Stimulated activated CD4-positive, alpha-beta T cell treated with anti-CD3 and anti-CD28 coated beads, Interleukin-1b, Interleukin-23, amount 100 ng/mL, for 24 hours (primary cell): ENCODE measurements at regions not wholly inside any gene's neighbourhood (a gene's known extent, or its start where the extent isn't known, plus 50 kb on each side); places are given as distances from the start of the nearest gene placed in this dataset.

ENCODE experiments used
- DNase-seq, 4 experiments: peaks; one replicate each; pipeline ENCODE4 v3.0.0-alpha.2; 2020; ENCODE audit warnings: low read depth in 4 of 4, low spot score in 1 of 4

DNA sequence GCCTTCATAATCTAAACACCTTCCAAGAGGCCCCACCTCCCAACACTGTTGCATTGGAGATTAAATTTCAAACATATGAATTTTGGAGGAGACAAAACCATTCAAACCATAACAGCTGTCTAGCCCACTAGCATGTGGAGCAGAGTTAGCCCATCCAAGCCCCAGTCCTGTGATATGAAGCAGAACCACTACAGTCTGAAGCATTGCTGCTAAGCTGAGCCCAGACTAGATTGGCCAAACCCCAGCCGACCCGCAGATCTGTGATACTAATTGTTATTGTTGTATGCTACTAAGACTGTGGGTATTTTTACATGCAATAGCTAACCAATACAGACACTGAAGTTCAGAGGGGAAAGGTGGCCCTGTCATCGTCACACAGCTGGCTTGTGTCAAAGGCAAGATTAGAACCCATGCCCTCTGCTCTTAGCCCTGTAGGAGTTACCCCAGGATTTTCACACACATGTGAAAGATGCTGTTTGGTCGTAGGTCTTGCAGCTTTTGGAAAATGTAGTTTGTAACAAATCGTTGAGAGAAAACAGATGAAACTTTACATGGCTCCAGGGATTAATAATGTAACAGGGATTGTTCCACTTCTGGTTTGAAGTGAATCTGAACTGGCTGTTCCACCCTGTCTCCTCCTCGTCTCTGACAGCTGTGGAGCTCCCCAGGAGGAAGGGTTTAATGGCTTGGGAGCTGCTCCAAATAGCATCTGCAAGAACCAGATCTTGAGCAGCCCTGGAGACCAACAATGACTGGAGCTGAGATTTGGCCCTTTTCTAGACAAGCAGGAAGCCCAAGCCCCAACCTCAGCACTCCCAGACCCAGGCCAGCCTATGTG lies 517.5 kb downstream of the MID1IP1 start:
- no peak for DNase-seq

DNA sequence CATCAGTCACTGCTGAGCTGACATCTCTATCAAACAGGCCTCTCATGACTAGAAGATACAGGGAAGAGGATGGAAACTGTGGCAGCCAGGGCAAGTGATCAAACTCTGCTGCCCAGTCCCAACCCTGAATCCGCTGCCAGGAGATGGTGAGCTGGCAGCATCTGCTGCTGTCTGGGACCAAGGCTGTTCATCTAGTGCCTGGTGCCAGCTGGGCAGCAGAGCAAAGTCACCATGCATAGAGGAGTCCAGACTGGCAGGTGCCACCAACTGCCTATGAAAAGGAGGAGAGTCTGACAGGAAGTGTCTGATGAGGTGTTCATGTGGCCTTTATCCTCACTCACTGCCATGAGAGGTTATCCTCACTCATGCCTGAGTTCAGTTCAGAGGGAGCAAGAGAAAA lies 518.9 kb downstream of the MID1IP1 start:
- DNase-seq, result no peak

DNA sequence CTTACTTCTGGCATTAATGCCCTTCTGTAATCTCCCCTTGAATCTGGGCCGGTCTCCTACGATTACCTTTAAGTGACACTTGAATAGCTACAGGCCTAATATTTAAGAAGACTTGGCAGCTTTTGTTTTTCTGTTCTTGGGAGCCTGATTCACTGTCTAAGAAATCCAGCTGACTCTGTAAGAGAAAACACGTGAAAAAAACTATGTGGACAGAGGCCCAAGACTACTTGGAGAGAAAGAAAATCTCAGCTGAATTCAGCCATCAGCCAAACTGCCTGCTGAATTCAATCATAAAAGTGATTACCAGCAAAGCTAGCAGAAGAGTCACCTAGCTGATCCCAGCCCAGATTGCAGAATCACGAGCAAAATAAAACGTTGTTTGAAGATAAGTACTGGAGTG lies 521.2 kb downstream of the MID1IP1 start:
- no peak for DNase-seq

DNA sequence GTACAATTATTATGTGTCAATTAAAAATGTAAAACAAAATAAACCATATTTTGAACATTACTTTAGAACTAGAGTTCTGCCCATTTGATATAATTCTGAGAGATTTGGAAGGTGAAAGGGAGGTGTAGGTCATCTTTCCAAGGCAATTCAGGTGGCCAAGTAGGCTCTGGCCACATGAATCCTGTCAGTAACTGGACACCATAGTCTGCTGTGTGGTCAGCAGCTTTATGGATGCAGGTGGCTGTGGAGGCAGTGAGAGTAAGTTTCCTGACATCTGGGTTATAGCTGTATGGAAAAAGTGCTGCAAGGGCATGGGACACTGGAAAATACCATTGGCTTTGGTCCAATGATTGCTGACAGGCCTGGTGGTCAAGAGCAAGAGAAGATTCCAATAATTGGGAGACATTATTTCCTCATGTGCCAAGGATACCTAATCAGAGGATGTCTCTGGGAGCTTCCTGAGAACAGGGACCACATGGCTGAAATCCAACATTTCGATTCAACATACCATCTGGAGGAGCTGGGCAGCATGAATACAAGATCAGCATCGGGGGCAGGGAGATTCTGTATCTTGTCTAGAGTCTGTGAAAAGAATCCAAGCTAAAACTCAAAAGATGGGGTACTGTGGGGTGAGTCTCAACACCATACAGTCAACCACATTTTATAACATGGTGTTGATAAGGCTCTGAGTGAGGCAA lies 523.1 kb downstream of the MID1IP1 start:
- no peak for DNase-seq

DNA sequence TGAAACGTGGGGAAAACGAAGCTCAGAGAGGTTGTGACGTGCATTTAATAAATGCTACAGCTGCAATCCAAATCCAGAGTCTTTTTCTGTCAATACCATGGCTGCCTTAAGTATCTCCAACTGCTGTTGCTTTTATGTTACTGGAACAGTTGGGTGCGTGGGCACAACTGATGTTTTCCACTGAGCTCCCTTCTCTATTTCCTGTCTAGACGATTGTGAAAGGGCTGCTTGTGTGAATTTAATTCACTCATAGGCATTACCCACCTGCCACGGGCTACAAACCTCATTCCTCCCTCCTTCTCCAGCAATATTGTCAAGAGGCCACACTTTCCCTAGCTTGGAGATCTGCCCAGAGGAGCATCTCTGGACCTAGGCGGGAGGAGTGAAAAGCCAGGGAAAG lies 526.0 kb downstream of the MID1IP1 start:
- no peak for DNase-seq

DNA sequence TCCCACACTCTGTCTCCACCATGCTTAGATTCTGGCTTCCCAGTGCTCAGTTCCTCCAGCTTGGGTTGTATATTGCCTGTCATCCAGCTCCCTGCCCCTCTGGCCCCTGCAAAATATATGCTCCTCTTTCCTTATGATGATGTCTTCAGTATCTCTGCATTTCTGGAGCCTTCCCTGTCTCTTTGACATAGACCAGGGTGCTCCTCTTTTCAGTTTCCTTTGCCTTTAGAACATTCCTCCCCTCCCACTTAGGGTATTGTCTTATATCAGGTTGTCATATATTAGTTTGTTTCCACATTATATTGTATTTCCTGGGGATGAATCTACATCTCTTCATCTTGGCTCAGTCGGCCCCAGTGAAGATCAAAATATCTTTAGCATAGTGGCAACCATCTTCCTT lies 526.4 kb downstream of the MID1IP1 start:
- no peak for DNase-seq

DNA sequence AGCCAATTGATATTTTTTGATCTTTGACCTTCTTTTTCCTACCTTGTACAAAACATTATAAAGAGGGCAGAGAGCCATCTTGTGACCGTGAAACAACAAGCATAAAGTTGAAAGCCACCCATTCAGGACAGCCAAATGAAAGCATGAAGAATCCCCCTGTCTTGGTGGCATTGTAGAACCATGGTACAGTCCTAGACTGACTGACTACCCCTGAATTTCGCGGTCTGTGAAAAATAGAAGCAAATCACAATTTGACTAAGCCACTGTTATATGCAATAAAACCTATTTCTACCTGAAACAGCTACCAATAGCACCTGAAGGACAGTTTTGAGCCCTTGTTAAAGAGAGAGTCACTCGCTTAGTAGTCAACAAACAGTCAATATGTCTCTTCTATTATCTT lies 527.4 kb downstream of the MID1IP1 start:
- DNase-seq, result no peak

DNA sequence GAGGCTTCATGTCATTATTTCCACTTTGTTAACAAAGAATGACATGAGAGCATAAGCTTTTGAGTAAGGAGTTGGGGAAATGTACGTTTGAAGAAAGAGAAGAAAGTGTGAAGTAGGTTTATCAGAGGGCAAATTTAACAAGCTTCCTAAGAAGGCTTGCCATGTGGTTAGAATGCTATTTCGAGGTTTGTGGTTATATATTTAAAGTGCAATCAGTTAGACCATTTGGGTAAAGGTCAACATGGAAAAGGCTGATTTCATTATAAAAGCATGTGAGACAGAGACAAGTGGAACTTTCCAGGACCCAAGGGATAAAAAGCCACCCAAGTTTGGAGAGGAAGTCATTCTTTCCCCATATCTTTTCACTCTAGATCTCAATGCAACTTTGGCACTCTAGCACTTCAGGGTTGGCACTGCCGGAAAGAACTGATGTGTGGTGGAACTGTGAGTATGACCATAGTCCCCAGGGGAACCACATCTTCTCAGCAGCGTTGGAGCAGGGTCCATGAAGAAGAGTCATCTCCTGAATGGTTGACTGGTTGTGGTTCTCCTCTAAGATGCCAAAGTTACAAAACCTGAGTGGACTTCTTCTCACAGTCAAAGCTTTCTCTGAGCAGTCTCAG lies 529.9 kb downstream of the MID1IP1 start:
- peak in 1 of 4 experiments; percentile 37 for DNase-seq

DNA sequence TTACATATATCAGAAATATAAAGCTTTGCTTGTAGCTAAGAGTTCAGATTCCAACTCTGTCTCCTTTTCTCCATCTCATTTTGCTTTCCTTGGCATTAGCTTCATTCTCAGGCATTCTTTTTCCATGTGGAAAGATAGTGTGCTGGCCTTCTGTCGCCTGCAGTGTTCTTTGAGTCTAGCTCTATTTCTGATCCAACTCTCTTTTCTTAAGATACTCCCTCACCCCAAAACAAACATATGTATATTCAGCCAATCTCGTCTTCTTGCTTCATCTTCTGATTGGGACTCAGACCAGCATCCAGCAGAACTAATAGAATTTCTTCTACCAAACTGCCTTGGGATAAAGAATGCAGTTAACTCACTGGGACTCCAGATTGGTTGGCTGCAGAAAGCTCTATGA lies 532.2 kb downstream of the MID1IP1 start:
- DNase-seq, result no peak

DNA sequence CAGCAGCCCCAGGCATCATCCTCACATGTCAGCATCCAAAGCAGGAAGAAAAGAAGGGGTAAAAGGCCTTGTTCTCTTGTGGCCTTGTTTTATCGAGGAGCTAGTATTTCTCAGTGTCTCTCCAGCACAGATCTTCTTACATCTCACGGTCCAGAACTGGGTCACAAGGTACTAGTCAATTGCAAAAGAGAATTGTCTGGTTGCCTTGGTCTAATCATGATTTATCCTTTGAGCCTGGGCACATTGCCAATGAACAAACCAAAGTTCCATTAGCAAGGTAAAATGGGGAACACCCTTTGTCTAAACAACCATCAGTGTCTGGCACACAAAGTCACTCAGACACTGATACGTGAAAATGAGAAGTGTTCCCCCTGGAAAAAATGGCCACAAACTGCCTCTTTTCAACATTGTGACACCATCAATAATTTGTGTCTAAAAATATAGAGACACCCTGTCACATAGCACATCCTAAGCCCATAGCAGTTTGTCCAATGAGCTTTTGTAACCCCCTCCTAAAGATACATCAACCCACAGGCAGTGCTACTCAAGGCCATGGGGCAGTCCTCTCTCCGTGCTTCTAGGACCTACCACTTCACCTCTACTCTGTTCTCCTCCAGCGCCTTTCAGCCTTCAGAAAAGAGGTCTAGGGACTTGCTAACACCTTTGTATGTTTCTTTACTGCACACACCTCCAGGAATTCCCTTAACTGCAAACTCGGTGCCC lies 534.4 kb downstream of the MID1IP1 start:
- no peak for DNase-seq

DNA sequence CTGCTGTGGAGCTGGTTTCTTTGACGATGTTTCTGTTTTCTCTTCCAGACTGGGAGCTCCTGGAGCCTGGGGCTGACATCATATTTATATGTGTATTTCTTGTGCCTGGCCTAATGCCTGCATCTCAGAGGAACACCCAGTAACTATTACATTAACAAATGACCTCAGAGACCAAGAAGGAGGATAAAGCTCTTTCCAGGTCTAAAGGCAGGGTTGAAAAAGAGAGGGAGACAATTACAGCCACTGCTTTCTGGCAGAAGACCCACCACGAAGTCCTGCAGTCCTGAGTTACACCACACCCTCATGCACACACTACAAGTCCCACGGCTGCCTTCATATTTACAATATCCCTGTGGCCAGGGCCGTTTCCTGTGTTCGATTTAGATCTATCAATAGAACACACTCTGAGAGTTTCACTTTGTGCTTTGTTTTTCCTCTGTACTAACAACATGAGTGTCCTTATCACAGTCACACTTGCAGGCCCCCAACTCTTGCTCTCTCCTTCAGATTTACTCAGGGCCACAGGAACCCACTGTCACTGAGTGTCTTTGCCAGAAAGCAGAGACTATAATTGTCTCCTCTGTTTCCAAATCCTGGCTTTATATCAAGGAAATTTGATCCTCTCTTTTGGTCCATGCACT lies 535.5 kb downstream of the MID1IP1 start:
- no peak for DNase-seq

DNA sequence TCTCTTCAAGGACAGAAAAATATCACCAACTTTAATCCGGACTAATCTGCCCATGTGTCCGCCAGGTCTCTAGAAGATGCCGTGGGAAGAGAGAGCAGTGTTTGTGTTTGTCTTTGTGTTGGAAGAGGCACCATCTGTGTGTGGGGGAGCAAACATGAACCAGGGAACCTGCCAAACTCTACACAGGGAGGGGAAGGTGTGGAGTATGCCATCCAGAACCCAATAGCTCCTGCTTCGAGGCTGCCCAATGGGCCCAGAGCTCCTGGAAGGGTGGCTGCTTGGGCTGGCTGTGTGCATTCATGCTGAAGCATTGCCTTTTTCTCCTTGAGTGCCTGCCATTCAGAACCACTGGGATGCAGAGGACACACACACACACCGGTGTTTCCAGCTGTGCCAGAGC lies 536.2 kb downstream of the MID1IP1 start:
- no peak for DNase-seq

DNA sequence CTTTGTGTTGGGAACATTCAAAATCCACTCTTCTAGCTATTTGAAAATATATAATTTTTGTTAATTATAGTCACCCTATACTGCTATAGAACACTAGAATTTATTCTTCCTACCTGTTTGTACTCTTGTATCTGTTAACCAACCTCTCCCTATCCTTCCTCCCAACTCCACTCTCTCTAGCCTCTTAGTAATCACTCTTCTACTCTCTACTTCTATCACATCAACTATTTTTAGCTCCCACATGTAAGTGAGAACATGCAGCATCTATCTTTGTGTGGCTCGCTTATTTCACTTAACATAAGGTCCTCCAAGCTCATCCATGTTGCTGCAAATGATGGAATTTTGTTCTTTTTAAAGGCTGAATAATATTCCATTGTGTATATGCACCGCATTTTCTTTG lies 537.3 kb downstream of the MID1IP1 start:
- DNase-seq, result no peak

DNA sequence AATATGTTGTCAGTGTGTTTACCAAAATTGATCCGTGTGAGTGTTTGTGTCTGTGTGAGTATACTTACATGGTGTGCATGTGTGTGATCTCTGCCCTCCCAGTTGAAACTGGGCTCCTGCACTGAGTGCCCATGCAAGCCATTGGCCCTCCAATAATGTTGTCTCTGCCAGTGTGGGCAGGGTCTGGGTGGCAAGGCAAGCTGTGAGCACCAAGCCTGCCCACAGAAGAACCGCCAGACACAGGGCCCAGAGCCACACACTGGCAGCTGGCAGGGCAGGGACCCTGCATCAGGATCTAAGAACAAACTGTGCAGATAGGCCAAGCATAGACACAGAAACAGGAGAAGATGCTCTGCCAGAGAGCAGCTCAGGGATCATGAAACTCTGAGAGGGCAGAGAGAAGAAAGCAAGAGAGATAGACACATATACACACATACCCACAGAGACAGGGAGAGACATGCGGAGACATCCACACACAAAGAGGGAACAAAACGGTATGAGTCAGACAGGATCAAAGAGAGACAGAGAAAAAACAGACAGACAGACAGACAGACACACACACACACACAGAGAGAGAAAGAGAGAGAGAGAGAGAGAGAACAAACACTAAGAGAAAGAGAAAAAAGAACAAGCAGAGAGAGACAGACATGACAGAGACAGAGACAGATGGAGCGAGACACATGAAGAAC lies 555.0 kb downstream of the MID1IP1 start:
- DNase-seq, result no peak

DNA sequence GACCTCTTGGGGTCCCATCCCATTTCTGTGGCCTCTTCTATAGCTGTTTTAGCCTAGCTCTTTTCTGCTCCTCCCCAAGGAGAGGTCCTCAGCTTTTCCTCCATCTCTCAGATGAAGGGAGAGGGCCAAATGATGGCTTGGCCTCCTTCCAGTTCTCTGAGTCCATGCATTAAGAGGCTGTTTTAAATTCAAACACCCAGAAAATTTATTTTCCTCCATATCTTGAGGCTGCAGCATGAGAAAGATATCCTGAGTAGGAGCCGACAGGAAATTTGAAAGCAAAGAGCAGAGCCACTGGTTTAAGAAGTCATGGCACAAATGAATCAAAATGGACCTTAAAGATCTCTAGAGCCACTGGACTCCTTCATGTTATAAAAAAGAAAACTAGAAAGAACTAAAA lies 558.8 kb downstream of the MID1IP1 start:
- DNase-seq, result no peak

DNA sequence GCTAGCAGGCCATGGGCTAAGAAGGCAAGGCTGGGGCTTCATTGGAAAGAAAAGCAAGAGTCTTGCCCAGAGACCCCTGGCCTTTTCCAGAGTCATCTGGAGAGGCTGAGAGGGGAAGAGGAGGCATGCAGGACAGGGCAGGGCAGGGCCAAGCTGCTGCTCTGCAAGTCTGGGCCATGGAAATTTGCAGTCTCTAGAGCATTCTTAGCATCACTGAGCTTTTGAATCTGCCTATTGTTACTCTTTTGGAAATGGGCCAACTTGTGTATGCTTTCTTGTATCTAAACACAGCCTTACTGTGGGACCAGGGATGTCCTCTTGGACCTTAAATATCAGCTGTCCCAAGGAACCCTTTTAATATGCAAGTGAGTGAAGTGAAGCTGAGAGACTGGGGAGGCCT lies 560.5 kb downstream of the MID1IP1 start:
- no peak for DNase-seq

DNA sequence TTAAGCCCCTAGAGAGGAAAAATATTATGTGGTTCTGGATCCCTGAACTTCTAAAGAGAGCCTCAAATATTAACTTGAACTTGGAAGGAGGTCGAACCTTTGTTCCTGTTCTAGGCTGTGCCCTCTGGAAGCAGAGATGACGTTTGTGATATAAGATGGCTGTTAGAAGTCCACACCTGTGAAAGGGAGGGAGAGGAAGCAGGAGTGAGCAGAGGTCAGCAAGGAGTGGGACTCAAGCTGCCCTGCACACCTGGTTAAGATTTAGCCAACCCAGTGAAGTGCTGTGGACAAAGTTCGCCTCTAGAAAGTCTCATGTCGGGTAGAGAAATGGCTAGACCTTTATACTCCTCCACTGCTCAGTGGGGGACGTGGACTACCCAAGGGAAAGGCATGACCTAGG lies 566.2 kb downstream of the MID1IP1 start:
- DNase-seq, result no peak

DNA sequence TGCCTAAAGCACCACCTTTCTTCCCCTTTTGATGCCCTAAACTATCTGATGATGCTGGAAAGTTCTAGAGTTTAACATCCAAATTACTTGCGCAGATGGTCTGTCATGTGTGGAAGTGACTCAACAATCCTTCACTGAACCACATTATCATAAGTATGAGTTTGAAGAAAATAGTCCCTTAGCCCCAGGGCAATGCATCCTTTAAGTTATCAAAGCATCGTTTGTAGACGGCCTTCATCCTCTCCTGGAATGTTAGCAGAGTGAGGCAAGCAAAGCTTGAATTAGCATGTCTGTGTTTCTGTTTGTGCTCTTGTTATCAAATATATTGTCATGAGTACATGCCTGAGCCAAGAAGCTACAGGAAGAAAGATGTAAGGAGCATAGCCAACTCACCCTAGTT lies 570.9 kb downstream of the MID1IP1 start:
- no peak for DNase-seq

DNA sequence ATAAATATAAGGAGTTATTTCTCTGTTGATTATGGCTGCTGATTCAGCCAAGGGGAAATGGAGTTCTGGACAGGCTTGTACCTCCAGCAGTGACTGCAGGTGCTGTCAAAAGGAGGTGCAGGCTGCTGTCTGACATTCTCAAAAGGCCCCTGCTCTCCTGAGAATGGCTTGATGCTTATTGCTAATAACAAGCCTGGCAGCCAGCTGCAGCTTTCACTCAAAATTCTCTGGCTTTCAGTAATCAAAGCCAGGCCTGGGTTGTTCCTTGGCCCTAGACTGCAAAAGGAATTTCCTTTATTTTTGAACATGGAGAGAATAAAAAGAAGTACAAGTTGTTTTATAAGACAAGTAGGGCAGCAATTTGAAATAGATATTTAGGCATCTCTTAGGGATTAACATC lies 575.9 kb downstream of the MID1IP1 start:
- no peak for DNase-seq

DNA sequence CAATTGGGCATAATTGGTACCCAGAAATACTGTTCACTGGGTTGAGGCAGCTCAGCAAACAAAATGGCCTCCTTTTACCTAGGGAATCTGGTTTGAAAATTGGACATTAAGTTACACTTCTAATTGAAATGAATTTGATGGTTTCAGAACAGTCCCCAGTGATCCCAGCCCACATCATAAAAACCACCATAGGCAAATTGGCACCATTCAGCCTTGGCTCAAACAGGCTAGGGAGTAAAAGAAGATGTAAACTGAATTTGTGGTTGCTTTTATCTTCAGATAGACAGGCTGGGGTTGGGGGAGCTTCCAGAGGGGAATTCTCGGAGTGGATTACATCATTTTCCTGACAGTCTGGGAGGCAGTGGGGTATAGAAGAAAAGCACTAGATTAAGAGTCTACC lies 576.5 kb downstream of the MID1IP1 start:
- no peak for DNase-seq

DNA sequence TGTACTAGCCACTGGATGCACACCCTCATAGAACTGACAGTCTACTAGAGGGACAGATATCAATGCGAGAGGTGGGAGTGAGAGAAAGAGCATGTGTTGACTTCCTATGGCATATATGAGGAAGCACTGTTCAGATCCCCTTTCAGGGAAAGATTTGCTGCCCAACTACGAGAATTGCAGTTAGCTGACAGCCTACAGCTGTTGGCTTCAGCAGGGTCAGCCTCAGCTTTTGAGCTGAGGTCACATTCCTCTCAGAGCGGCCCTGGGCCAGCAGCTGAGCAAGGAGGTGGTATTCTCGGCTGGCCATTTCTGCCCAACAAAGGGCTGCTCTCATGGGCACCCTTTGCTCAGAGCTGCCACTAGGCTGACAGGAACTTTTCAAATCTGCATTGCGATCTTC lies 580.2 kb downstream of the MID1IP1 start:
- no peak for DNase-seq
